CD4-positive, alpha-beta T cell (primary cell): ENCODE measurements at regions not wholly inside any gene's neighbourhood (a gene's known extent, or its start where the extent isn't known, plus 50 kb on each side); places are given as distances from the start of the nearest gene placed in this dataset.

Experiments used
- ATAC-seq: fragments of 200-7000 bp; cut with Tn5 transposase; one replicate; pipeline ENCODE4 v1.10.0; 2022; ENCODE audit warnings: mild to moderate bottlenecking; ENCODE audit not compliant: poor library complexity
- CTCF ChIA-PET: fragments of 350-600 bp; sonication (Branson Sonifier 250); formaldehyde crosslinking; loops from one replicate; lab custom pipeline; 2021; ENCODE audit warnings: antibody characterized with exemption, inconsistent platforms; lab: Charles Lee
- POLR2A ChIA-PET: fragments of 350-600 bp; sonication (Branson Sonifier 250); formaldehyde crosslinking; loops from one replicate; lab custom pipeline; 2021; ENCODE audit warnings: antibody characterized with exemption, inconsistent platforms; lab: Charles Lee
- DNase-seq, 14 experiments: peaks; one replicate each; pipeline ENCODE4 v3.0.0-alpha.2; 2013 to 2020; ENCODE audit warnings: mixed read lengths in 2 of 14
- H3K27ac ChIP-seq, 2 donors: one replicate each; pipeline versions ENCODE4 v1.5.1 to v1.7.0; 2013; ENCODE audit warnings: low read length in 2 of 2, low read depth in 1 of 2, mild to moderate bottlenecking in 1 of 2
- H3K27me3 ChIP-seq, 2 experiments: 1 replicate in 1 of 2; 2 replicates in 1 of 2; pipeline versions ENCODE4 v1.6.1 to v1.7.0; 2013; ENCODE audit warnings: low read length in 2 of 2, control low read depth in 1 of 2, mild to moderate bottlenecking in 1 of 2, moderate library complexity in 1 of 2; ENCODE audit not compliant: insufficient read depth in 2 of 2, control insufficient read depth in 1 of 2
- H3K36me3 ChIP-seq: one replicate; pipeline ENCODE4 v1.6.1; 2013; ENCODE audit warnings: low read length, control low read depth; ENCODE audit not compliant: insufficient read depth
- H3K4me1 ChIP-seq: one replicate; pipeline ENCODE4 v1.6.1; 2013; ENCODE audit warnings: low read length, control low read depth; ENCODE audit not compliant: insufficient read depth
- H3K4me3 ChIP-seq: one replicate; pipeline ENCODE4 v1.5.1; 2013; ENCODE audit warnings: mild to moderate bottlenecking, low read length, moderate library complexity
- H3K9me3 ChIP-seq, 2 experiments: 1 replicate in 1 of 2; 2 replicates in 1 of 2; pipeline versions ENCODE4 v1.6.1 to v1.7.0; 2013; ENCODE audit warnings: low read length in 2 of 2, mild to moderate bottlenecking in 2 of 2, control low read depth in 1 of 2, moderate library complexity in 1 of 2; ENCODE audit not compliant: control insufficient read depth in 1 of 2, insufficient read depth in 1 of 2
- H3K27ac Mint-ChIP-seq: one replicate; pipeline ENCODE4 v1.8.0; 2020; ENCODE audit warnings: mixed read lengths
- H3K27me3 Mint-ChIP-seq: one replicate; pipeline ENCODE4 v1.8.0; 2021; ENCODE audit warnings: mixed read lengths
- H3K36me3 Mint-ChIP-seq: one replicate; pipeline ENCODE4 v1.8.0; 2021; ENCODE audit warnings: low read depth, mixed read lengths
- H3K4me1 Mint-ChIP-seq: one replicate; pipeline ENCODE4 v1.8.0; 2021; ENCODE audit warnings: low read depth, mixed read lengths
- H3K4me3 Mint-ChIP-seq: one replicate; pipeline ENCODE4 v1.8.0; 2020; ENCODE audit warnings: mild to moderate bottlenecking, mixed read lengths
- H3K9me3 Mint-ChIP-seq: one replicate; pipeline ENCODE4 v1.8.0; 2020; ENCODE audit warnings: mixed read lengths
- intact Hi-C, 2 experiments: fragments of 100-400 bp; cut with DNase I in 1 of 2; cut with micrococcal nuclease in 1 of 2; formaldehyde crosslinking; loops; one replicate each; pipeline versions ENCODE4 v1.15.1 to v1.9.0; 2023 to 2025; cut with DNase I, micrococcal nuclease
- TF ChIP-seq, protein P1 (sequence below): fragments of 200-600 bp; IDR thresholded peaks from one replicate; pipeline ENCODE4 v1.8.0; 2022; ENCODE audit warnings: antibody characterized with exemption, mild to moderate bottlenecking

DNA sequence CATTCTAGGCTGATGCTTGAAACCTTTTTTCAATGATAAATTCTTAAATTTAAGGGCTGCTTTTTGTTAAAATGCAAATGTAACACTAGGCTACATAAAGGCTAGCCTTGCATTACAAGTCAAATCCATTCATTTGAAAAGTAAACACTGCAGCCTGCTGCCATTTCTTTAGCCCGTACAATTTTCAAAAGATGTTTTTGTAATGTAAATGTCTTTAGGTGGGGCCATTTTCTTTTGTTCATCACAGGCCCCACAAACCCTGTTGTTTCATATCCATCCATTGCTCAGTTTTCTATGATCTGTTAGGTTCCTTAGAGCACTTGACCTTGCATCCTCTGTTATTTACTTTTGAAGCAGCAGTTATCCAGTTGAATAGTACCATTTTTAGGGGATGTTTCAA lies 296.2 kb upstream of the AMOT start:
- Histone ChIP-seq H3K36me3 (no peaks in the 10 kb centered on the region), H3K27ac (no peak overlapping the region), H3K4me3 (no peak overlapping the region), H3K9me3 (peaks cover 0 to 4% of the 10 kb centered on the region in 2 experiments), H3K4me1 (no peaks in the 10 kb centered on the region), H3K27me3 (no peaks in the 10 kb centered on the region)
- H3K9me3 Mint-ChIP-seq, result no peaks in the 10 kb centered on the region
- DNase-seq, result no peak
- no peaks in the 10 kb centered on the region for H3K27me3 Mint-ChIP-seq
- intact Hi-C loops, result no loop called here
- H3K4me1 Mint-ChIP-seq, result no peaks in the 10 kb centered on the region
- ChIA-PET POLR2A (no interaction called here), CTCF (no interaction called here)
- no peak overlapping the region for H3K4me3 Mint-ChIP-seq
- ATAC-seq, result no peak
- no peak overlapping the region for H3K27ac Mint-ChIP-seq
- TF ChIP-seq, protein P1, sequence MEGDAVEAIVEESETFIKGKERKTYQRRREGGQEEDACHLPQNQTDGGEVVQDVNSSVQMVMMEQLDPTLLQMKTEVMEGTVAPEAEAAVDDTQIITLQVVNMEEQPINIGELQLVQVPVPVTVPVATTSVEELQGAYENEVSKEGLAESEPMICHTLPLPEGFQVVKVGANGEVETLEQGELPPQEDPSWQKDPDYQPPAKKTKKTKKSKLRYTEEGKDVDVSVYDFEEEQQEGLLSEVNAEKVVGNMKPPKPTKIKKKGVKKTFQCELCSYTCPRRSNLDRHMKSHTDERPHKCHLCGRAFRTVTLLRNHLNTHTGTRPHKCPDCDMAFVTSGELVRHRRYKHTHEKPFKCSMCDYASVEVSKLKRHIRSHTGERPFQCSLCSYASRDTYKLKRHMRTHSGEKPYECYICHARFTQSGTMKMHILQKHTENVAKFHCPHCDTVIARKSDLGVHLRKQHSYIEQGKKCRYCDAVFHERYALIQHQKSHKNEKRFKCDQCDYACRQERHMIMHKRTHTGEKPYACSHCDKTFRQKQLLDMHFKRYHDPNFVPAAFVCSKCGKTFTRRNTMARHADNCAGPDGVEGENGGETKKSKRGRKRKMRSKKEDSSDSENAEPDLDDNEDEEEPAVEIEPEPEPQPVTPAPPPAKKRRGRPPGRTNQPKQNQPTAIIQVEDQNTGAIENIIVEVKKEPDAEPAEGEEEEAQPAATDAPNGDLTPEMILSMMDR, result no peak
- H3K36me3 Mint-ChIP-seq, result no peaks in the 10 kb centered on the region

DNA sequence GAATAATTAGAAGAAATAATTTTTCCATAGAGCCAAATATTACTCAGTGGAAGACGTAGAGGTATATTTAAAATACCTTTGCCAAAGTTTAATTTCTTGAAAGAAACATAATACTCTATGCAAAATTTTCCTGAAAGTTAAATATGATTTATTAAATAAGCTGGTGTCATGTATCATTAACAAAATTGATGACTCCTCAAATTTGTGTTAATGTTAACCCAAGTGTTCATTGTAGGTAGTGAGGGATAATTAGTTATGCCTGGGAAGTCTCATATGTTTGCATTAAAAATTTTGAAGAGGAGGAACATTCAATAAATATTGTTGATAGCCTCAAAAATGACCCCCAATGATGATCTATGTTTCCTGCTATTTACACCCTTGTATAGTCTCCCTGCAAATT lies 292.7 kb upstream of the AMOT start:
- no peak for ATAC-seq

DNA sequence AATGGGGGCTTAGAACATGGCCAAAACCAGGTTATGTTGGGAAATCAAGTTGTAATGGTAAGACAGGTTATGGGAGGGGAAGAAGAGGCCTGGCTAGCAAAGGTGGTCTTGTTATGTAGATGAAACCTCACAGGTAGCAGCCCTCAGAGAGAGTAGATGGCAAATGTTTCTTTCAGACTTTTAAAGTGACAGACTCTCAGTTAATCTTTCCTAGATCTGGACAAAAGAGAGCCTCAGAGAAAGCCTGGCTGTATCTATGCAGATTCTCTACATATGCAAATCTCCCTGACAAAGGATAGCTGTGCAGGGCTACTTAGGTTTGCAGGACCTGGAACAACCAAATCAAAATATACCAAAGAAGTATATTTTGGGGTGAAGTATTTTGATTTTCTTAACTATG lies 284.1 kb upstream of the AMOT start:
- Mint-ChIP-seq H3K4me1 (no peaks in the 10 kb centered on the region), H3K27ac (no peak overlapping the region), H3K4me3 (no peak overlapping the region), H3K9me3 (peaks cover 3% of the 10 kb centered on the region), H3K36me3 (no peaks in the 10 kb centered on the region), H3K27me3 (no peaks in the 10 kb centered on the region)
- DNase-seq (no peak), ATAC-seq (no peak)
- Histone ChIP-seq H3K27ac (no peak overlapping the region), H3K36me3 (no peaks in the 10 kb centered on the region), H3K9me3 (no peaks in the 10 kb centered on the region), H3K4me1 (no peaks in the 10 kb centered on the region), H3K4me3 (no peak overlapping the region), H3K27me3 (no peaks in the 10 kb centered on the region)
- ChIA-PET POLR2A (no interaction called here), CTCF (no interaction called here)
- TF ChIP-seq, protein P1, result no peak
- intact Hi-C loops, result no loop called here

More for the DNA sequence above, 292.7 kb upstream of the AMOT start:
- peaks cover 3% of the 10 kb centered on the region for H3K9me3 Mint-ChIP-seq
- H3K9me3 ChIP-seq, result no peaks in the 10 kb centered on the region
- TF ChIP-seq, protein P1, result no peak
- DNase-seq, result no peak
- CTCF ChIA-PET, result no interaction called here
- no peaks in the 10 kb centered on the region for H3K27me3 Mint-ChIP-seq
- intact Hi-C loops, result no loop called here
- H3K36me3 ChIP-seq, result no peaks in the 10 kb centered on the region
- no peaks in the 10 kb centered on the region for H3K36me3 Mint-ChIP-seq
- no peak overlapping the region for H3K4me3 ChIP-seq
- H3K27ac Mint-ChIP-seq, result no peak overlapping the region
- no peak overlapping the region for H3K27ac ChIP-seq
- H3K4me1 Mint-ChIP-seq, result no peaks in the 10 kb centered on the region
- POLR2A ChIA-PET, result no interaction called here
- no peak overlapping the region for H3K4me3 Mint-ChIP-seq
- H3K4me1 ChIP-seq, result no peaks in the 10 kb centered on the region
- H3K27me3 ChIP-seq, result no peaks in the 10 kb centered on the region
